OCI-LY7 (cell line): ENCODE measurements at regions not wholly inside any gene's neighbourhood (a gene's known extent, or its start where the extent isn't known, plus 50 kb on each side); places are given as distances from the start of the nearest gene placed in this dataset.

ENCODE experiments used
- CTCF ChIP-seq: fragments of 200-600 bp; sonication (generic); conservative IDR thresholded peaks from 2 replicates; pipeline ENCODE4 v1.5.1; 2014; ENCODE audit warnings: mild to moderate bottlenecking, antibody characterized with exemption, low read length, moderate library complexity, mixed read lengths
- EZH2phosphoT487 ChIP-seq: fragments of 200-600 bp; sonication (generic); IDR thresholded peaks from 2 replicates; pipeline ENCODE4 v1.6.1; 2018; ENCODE audit warnings: low read depth, borderline replicate concordance, mild to moderate bottlenecking, mixed run types, antibody characterized with exemption, low read length, moderate library complexity, mixed read lengths

- no peak for TF ChIP-seq EZH2phosphoT487
- TF ChIP-seq CTCF = no peak
Observed at GRCh38 chrX:7261672-7262332, 113.8 kb upstream of the PUDP start.
